ENCODE measurements at regions not wholly inside any gene's neighbourhood (a gene's known extent, or its start where the extent isn't known, plus 50 kb on each side); places are given as distances from the start of the nearest gene placed in this dataset.

GRCh38 chr15:45842151-45842550 is 207.3 kb downstream of the SQOR start:
- H3K4me3 ChIP-seq = no peak overlapping the region
- H3K27me3 ChIP-seq (ENCODE audit: low read depth) = peaks cover 5% of the 10 kb centered on the region
- ATAC-seq = no peak
- no peak overlapping the region for H3K27ac ChIP-seq
- TF ChIP-seq CTCF (IDR thresholded peaks at IDR 0.05) = no peak
- intact Hi-C loops (cut with DNase I) = no loop called here
- no peaks in the 10 kb centered on the region for H3K4me1 ChIP-seq
- DNase-seq = no peak
- H3K36me3 ChIP-seq = no peaks in the 10 kb centered on the region
- no peaks in the 10 kb centered on the region for H3K9me3 ChIP-seq

DNA sequence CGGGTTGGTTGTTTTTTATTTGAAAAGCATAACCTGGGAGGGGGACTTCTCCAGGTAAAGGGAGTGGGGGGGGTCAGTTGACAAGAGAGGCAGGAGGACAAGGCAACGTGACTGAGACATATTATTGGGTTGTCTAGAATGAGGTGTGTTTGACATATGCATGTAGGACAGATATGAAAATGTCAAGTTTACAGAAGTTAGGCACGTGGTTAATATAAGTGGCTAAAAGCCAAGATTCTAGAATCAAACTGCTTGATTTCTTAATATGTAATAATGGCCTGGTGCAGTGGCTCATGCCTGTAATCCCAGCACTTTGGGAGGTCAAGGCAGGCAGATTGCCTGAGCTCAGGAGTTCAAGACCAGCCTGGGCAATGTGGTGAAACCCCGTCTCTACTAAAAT is 212.8 kb downstream of the SQOR start:
- no peak for TF ChIP-seq CTCF (IDR thresholded peaks at IDR 0.05)
- intact Hi-C loops (cut with DNase I) = no loop called here
- no peaks in the 10 kb centered on the region for H3K36me3 ChIP-seq
- ATAC-seq (no peak), DNase-seq (no peak)
- no peak overlapping the region for H3K27ac ChIP-seq
- no peaks in the 10 kb centered on the region for H3K27me3 ChIP-seq (ENCODE audit: low read depth)
- no peak overlapping the region for H3K4me3 ChIP-seq
- no peaks in the 10 kb centered on the region for H3K4me1 ChIP-seq
- peaks cover 7% of the 10 kb centered on the region for H3K9me3 ChIP-seq

GRCh38 chr15:45849136-45849535 is 214.3 kb downstream of the SQOR start:
- peaks cover 7% of the 10 kb centered on the region for H3K9me3 ChIP-seq
- no peak for ATAC-seq
- TF ChIP-seq CTCF (IDR thresholded peaks at IDR 0.05) = no peak

GRCh38 chr15:45854455-45855202 is 219.8 kb downstream of the SQOR start:
- Histone ChIP-seq H3K36me3 (no peaks in the 10 kb centered on the region), H3K27me3 (ENCODE audit: low read depth) (no peaks in the 10 kb centered on the region), H3K9me3 (peaks cover 7% of the 10 kb centered on the region), H3K4me1 (no peaks in the 10 kb centered on the region), H3K4me3 (no peak overlapping the region), H3K27ac (no peak overlapping the region)
- ATAC-seq (no peak), DNase-seq (no peak)
- intact Hi-C loops (cut with DNase I) = no loop called here
- TF ChIP-seq CTCF (IDR thresholded peaks at IDR 0.05) = no peak

More at GRCh38 chr15:45849136-45849535, 214.3 kb downstream of the SQOR start:
- Histone ChIP-seq H3K4me3 (no peak overlapping the region), H3K27me3 (ENCODE audit: low read depth) (no peaks in the 10 kb centered on the region), H3K27ac (no peak overlapping the region), H3K36me3 (no peaks in the 10 kb centered on the region), H3K4me1 (no peaks in the 10 kb centered on the region)
- intact Hi-C loops (cut with DNase I) = no loop called here
- DNase-seq = no peak

GRCh38 chr15:45855210-45855906 is 220.5 kb downstream of the SQOR start:
- Histone ChIP-seq H3K36me3 (no peaks in the 10 kb centered on the region), H3K4me1 (no peaks in the 10 kb centered on the region), H3K4me3 (no peak overlapping the region), H3K27me3 (ENCODE audit: low read depth) (no peaks in the 10 kb centered on the region), H3K27ac (no peak overlapping the region), H3K9me3 (peaks cover 6% of the 10 kb centered on the region)
- ATAC-seq (peak; percentile 88 to 94), DNase-seq (no peak)
- TF ChIP-seq CTCF (IDR thresholded peaks at IDR 0.05) = no peak
- intact Hi-C loops (cut with DNase I) = no loop called here

Measured in lower lobe of right lung (tissue), 2 donors.